OCI-LY3 (cell line): ENCODE measurements at regions not wholly inside any gene's neighbourhood (a gene's known extent, or its start where the extent isn't known, plus 50 kb on each side); places are given as distances from the start of the nearest gene placed in this dataset.

Experiments
- H2AFZ ChIP-seq: fragments of 200-600, 300-600 bp; shearing (Covaris generic); 2 replicates; pipeline ENCODE4 v1.6.0; 2014; ENCODE audit warnings: antibody characterized with exemption, low read depth, low read length
- H3K27ac ChIP-seq: fragments of 200-600, 300-600 bp; sonication (generic); 2 replicates; pipeline ENCODE4 v1.5.1; 2014; ENCODE audit warnings: mild to moderate bottlenecking, low read length, moderate library complexity, mixed read lengths
- H3K27me3 ChIP-seq: fragments of 200-600, 300-600 bp; sonication (generic); 2 replicates; pipeline ENCODE4 v1.6.1; 2014; ENCODE audit warnings: low read depth, low read length, mixed read lengths
- H3K36me3 ChIP-seq: fragments of 200-600, 300-600 bp; sonication (generic); replicated peaks from 2 replicates; pipeline ENCODE3; 2014; ENCODE audit warnings: low read depth, low read length, mixed read lengths
- H3K4me1 ChIP-seq: fragments of 300-600, 200-600 bp; sonication (generic); 2 replicates; pipeline ENCODE4 v1.6.1; 2014; ENCODE audit warnings: low read length, mixed read lengths
- H3K4me2 ChIP-seq: fragments of 200-600, 300-600 bp; sonication (generic); 2 replicates; pipeline ENCODE4 v1.6.1; 2014; ENCODE audit warnings: low read length, mixed read lengths
- H3K4me3 ChIP-seq: fragments of 300-600, 200-600 bp; sonication (generic); 2 replicates; pipeline ENCODE4 v1.5.1; 2014; ENCODE audit warnings: antibody characterized with exemption, mild to moderate bottlenecking, low read length, moderate library complexity
- H3K79me2 ChIP-seq: fragments of 300-600, 200-600 bp; shearing (Covaris generic); 2 replicates; pipeline ENCODE4 v1.6.1; 2014; ENCODE audit warnings: mild to moderate bottlenecking, low read length, mixed read lengths
- H3K9ac ChIP-seq: fragments of 300-600, 200-600 bp; shearing (Covaris generic); 2 replicates; pipeline ENCODE4 v1.6.0; 2014; ENCODE audit warnings: mild to moderate bottlenecking, low read length, moderate library complexity
- H3K9me3 ChIP-seq: fragments of 200-600, 300-600 bp; shearing (Covaris generic); 2 replicates; pipeline ENCODE4 v1.6.1; 2014; ENCODE audit warnings: low read length, mixed read lengths; ENCODE audit not compliant: insufficient read depth
- H4K20me1 ChIP-seq: fragments of 200-600, 300-600 bp; sonication (generic); 2 replicates; pipeline ENCODE4 v1.6.1; 2016; ENCODE audit warnings: low read length, mixed read lengths; ENCODE audit not compliant: insufficient read depth
- EZH2phosphoT487 ChIP-seq: fragments of 200-600 bp; shearing (Covaris generic); IDR thresholded peaks from 2 replicates; pipeline ENCODE4 v1.6.1; 2018; ENCODE audit warnings: antibody characterized with exemption, mixed run types, low read depth
- TF ChIP-seq, protein P1 (sequence below): fragments of 200-600, 300-600 bp; sonication (generic); IDR thresholded peaks from 2 replicates; pipeline ENCODE4 v1.5.1; 2014; ENCODE audit warnings: antibody characterized with exemption, low read length, low read depth

DNA sequence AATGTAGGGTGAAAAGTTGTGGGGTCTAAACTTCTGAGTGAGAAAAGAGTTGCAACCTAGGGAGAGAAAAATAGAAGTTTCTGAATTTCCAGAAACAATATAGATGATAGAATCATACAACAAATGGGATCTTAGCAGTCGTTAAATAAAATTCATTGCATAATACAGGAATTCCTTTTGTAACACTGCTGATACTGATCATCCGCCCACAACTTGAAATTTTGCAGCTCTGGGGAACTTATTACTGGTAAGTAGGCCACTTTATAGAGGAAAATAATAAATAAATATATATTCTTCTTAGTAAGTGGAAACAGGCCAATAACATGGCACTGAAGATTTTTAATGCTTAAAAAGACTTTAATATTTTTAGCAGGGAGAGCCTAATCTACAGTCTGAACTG is 81.9 kb upstream of the SMIM30 start:
- Histone ChIP-seq H3K27ac (no peak overlapping the region), H3K4me1 (no peaks in the 10 kb centered on the region)
- no peak for TF ChIP-seq EZH2phosphoT487
- TF ChIP-seq, protein P1, sequence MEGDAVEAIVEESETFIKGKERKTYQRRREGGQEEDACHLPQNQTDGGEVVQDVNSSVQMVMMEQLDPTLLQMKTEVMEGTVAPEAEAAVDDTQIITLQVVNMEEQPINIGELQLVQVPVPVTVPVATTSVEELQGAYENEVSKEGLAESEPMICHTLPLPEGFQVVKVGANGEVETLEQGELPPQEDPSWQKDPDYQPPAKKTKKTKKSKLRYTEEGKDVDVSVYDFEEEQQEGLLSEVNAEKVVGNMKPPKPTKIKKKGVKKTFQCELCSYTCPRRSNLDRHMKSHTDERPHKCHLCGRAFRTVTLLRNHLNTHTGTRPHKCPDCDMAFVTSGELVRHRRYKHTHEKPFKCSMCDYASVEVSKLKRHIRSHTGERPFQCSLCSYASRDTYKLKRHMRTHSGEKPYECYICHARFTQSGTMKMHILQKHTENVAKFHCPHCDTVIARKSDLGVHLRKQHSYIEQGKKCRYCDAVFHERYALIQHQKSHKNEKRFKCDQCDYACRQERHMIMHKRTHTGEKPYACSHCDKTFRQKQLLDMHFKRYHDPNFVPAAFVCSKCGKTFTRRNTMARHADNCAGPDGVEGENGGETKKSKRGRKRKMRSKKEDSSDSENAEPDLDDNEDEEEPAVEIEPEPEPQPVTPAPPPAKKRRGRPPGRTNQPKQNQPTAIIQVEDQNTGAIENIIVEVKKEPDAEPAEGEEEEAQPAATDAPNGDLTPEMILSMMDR, result no peak

DNA sequence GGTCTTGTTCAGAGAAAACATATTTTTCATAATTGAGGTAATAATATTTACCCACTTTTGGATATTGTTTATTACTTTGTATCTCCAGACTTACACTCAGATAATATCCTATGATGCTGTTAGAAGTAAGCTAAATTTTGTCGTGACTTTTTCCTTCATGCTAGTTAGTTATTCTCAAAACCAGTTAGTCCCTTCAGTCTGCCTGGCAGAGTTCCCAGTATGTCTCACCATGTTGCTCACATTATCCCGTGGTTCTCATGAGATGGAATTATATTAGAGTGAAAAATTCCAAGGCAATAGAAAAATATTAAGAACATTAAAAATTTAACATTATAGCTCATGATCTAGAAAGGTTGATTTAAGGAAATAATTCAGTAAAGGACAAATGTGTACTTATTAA is 81.5 kb upstream of the SMIM30 start:
- H3K4me3 ChIP-seq, result no peak overlapping the region
- no peak overlapping the region for H3K9ac ChIP-seq
- no peak overlapping the region for H2AFZ ChIP-seq
- no peaks in the 10 kb centered on the region for H3K27me3 ChIP-seq
- no peaks in the 10 kb centered on the region for H4K20me1 ChIP-seq
- H3K79me2 ChIP-seq, result no peaks in the 10 kb centered on the region
- H3K4me2 ChIP-seq, result no peak overlapping the region
- no peaks in the 10 kb centered on the region for H3K36me3 ChIP-seq
- H3K27ac ChIP-seq, result no peak overlapping the region
- no peaks in the 10 kb centered on the region for H3K4me1 ChIP-seq
- no peaks in the 10 kb centered on the region for H3K9me3 ChIP-seq
- no peak for TF ChIP-seq EZH2phosphoT487
- TF ChIP-seq, protein P1, result no peak

More for the DNA sequence above, 81.9 kb upstream of the SMIM30 start:
- Histone ChIP-seq H3K36me3 (no peaks in the 10 kb centered on the region), H2AFZ (no peak overlapping the region), H3K9me3 (no peaks in the 10 kb centered on the region), H3K4me3 (no peak overlapping the region), H3K27me3 (no peaks in the 10 kb centered on the region), H3K4me2 (no peak overlapping the region), H3K9ac (no peak overlapping the region), H3K79me2 (no peaks in the 10 kb centered on the region), H4K20me1 (no peaks in the 10 kb centered on the region)

GRCh38 chr7:113199136-113199535 is 80.8 kb upstream of the SMIM30 start:
- Histone ChIP-seq H2AFZ (no peak overlapping the region), H3K9me3 (no peaks in the 10 kb centered on the region), H3K36me3 (no peaks in the 10 kb centered on the region), H3K4me2 (no peak overlapping the region), H3K79me2 (no peaks in the 10 kb centered on the region), H3K4me1 (no peaks in the 10 kb centered on the region), H3K27me3 (no peaks in the 10 kb centered on the region), H3K4me3 (no peak overlapping the region), H4K20me1 (no peaks in the 10 kb centered on the region), H3K27ac (no peak overlapping the region), H3K9ac (no peak overlapping the region)
- no peak for TF ChIP-seq EZH2phosphoT487
- TF ChIP-seq, protein P1, result no peak

DNA sequence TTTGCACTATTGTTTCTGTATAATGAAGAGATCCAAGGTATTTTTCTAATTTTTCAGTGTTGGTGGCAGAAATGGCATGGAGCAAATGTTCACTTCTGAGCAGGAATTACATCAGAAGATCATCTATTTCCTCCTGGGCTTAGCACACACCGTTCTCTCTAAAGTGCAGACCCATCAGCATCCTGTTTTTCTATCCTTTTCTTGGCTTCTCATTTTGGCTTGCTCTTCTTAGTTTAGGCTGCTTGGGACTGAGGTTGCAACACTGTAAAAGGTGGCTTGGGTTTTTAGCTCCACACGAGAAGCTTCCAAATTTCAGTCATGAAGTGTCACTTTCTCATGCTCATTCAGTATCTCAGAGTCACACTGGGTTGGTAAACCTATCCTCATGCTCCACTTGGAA is 79.9 kb upstream of the SMIM30 start:
- no peaks in the 10 kb centered on the region for H3K9me3 ChIP-seq
- H3K4me1 ChIP-seq, result no peaks in the 10 kb centered on the region
- no peak overlapping the region for H3K4me3 ChIP-seq
- no peak overlapping the region for H3K27ac ChIP-seq
- no peaks in the 10 kb centered on the region for H3K27me3 ChIP-seq
- no peaks in the 10 kb centered on the region for H4K20me1 ChIP-seq
- H3K36me3 ChIP-seq, result no peaks in the 10 kb centered on the region
- no peak overlapping the region for H3K4me2 ChIP-seq
- TF ChIP-seq, protein P1, result no peak
- TF ChIP-seq EZH2phosphoT487, result no peak
- H3K9ac ChIP-seq, result no peak overlapping the region
- no peaks in the 10 kb centered on the region for H3K79me2 ChIP-seq
- no peak overlapping the region for H2AFZ ChIP-seq
